Colonic mucosa (tissue), 4 donors: ENCODE measurements at regions not wholly inside any gene's neighbourhood (a gene's known extent, or its start where the extent isn't known, plus 50 kb on each side); places are given as distances from the start of the nearest gene placed in this dataset.

ENCODE experiments used
- DNase-seq: peaks from one replicate; pipeline ENCODE4 v3.0.0-alpha.2; 2020
- H3K27ac ChIP-seq: fragments of 200-600 bp; one replicate; pipeline ENCODE4 v1.8.0; 2021
- H3K27me3 ChIP-seq: fragments of 200-600 bp; one replicate; pipeline ENCODE4 v1.8.0; 2021
- H3K36me3 ChIP-seq: fragments of 200-600 bp; one replicate; pipeline ENCODE4 v1.8.0; 2021
- H3K4me1 ChIP-seq: fragments of 200-600 bp; one replicate; pipeline ENCODE4 v1.8.0; 2021; ENCODE audit warnings: mild to moderate bottlenecking
- H3K4me3 ChIP-seq: fragments of 200-600 bp; one replicate; pipeline ENCODE4 v1.8.0; 2021
- H3K9ac ChIP-seq, 2 donors: one replicate each; pipeline ENCODE4 v1.7.0; 2013; ENCODE audit warnings: control low read depth in 2 of 2, low read depth in 2 of 2, low read length in 2 of 2
- H3K9me3 ChIP-seq: fragments of 200-600 bp; one replicate; pipeline ENCODE4 v1.8.0; 2021
- intact Hi-C: fragments of 100-400 bp; cut with DNase I; formaldehyde crosslinking; loops from one replicate; pipeline ENCODE4 v1.14.1; 2022
- TF ChIP-seq, protein P1 (sequence below): fragments of 200-600 bp; IDR thresholded peaks from one replicate; pipeline ENCODE4 v1.8.0; 2022; ENCODE audit warnings: antibody characterized with exemption, mild to moderate bottlenecking
- donor health status: healthy.
- donor health status: DM: no; HTN: no; CAD: no.
- donor health status: DM: no; HTN: no; CAD: no.

- Histone ChIP-seq H3K36me3 (no peaks in the 10 kb centered on the region), H3K9me3 (no peaks in the 10 kb centered on the region), H3K4me1 (no peaks in the 10 kb centered on the region), H3K4me3 (no peak overlapping the region), H3K27me3 (no peaks in the 10 kb centered on the region), H3K9ac (no peak overlapping the region), H3K27ac (no peak overlapping the region)
- no peak for DNase-seq
- intact Hi-C loops, result loop anchor here (5.0 to 10.0 kb wide), 3 partner anchors 519 to 911 kb away; no protein-coding TSS in a partner anchor
- TF ChIP-seq, protein P1, sequence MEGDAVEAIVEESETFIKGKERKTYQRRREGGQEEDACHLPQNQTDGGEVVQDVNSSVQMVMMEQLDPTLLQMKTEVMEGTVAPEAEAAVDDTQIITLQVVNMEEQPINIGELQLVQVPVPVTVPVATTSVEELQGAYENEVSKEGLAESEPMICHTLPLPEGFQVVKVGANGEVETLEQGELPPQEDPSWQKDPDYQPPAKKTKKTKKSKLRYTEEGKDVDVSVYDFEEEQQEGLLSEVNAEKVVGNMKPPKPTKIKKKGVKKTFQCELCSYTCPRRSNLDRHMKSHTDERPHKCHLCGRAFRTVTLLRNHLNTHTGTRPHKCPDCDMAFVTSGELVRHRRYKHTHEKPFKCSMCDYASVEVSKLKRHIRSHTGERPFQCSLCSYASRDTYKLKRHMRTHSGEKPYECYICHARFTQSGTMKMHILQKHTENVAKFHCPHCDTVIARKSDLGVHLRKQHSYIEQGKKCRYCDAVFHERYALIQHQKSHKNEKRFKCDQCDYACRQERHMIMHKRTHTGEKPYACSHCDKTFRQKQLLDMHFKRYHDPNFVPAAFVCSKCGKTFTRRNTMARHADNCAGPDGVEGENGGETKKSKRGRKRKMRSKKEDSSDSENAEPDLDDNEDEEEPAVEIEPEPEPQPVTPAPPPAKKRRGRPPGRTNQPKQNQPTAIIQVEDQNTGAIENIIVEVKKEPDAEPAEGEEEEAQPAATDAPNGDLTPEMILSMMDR, result peak; percentile 4
Observed at GRCh38 chr15:97235611-97235985, 724.9 kb upstream of the ARRDC4 start.

DNA sequence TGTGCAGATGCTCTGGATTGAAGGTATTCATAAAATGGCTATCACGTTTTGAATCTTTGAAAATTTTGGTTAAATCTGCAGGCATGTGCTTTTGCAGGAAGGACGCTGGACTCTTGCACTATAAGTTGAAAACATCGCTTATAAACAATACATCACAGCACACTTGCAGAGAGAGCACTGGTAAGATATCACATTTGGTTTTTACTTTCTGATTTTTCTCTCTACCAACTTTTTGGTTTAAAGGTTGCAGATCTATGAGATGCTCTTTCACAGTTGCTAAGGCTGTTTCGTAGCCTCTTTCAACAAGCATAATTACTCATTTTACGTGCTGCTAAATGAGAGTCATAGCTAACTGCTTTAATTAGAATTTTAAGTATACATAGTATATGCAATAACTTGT, 724.4 kb upstream of the ARRDC4 start:
- TF ChIP-seq, protein P1, result no peak
- DNase-seq, result no peak
- Histone ChIP-seq H3K4me3 (no peak overlapping the region), H3K27me3 (no peaks in the 10 kb centered on the region), H3K9ac (no peak overlapping the region), H3K4me1 (no peaks in the 10 kb centered on the region), H3K36me3 (no peaks in the 10 kb centered on the region), H3K27ac (no peak overlapping the region), H3K9me3 (no peaks in the 10 kb centered on the region)
- intact Hi-C loops, result loop anchor here (5.0 to 10.0 kb wide), 3 partner anchors 519 to 911 kb away; no protein-coding TSS in a partner anchor

DNA sequence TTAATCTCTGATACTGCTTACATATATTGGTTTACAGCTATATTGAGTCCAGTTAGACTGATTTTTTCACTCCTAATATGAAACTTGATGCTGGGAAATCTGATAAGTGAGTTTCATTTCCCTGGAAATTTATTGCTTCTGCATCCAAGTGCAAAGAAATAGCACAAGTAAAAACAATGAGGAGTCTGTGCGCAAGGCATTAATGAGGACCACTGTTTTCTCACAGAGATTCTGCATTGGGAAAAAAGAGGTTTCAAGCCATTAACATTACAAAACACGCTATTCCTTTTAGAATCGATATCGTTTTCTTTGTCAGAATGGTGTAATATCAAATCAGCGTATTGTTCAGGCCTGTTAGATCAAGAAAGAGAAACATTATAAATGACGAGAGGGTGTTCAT, 723.3 kb upstream of the ARRDC4 start:
- no peaks in the 10 kb centered on the region for H3K4me1 ChIP-seq
- TF ChIP-seq, protein P1, result no peak
- no peak overlapping the region for H3K4me3 ChIP-seq
- no peak overlapping the region for H3K9ac ChIP-seq
- no peaks in the 10 kb centered on the region for H3K36me3 ChIP-seq
- H3K27ac ChIP-seq, result no peak overlapping the region
- no peaks in the 10 kb centered on the region for H3K27me3 ChIP-seq
- DNase-seq, result no peak
- intact Hi-C loops, result loop anchor here (5.0 to 10.0 kb wide), 3 partner anchors 518 to 912 kb away; no protein-coding TSS in a partner anchor
- no peaks in the 10 kb centered on the region for H3K9me3 ChIP-seq

DNA sequence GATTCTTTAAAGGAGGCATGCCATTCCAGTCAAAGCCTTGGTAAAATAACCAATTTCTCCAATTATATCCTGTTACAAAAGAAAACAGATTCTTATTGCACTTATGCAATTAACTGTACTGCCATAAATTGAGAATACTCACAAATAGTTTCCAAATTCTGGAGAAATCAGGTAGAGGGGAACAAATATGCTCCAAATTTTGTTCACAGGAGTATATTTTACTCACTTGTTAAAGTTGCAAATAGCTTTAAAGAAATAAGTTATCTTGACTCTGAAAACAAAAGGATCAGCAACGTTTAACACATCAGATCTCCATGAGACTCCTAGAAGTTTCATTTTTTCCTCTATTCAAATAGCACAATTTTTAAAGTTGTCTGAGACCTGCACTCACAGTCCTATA, 712.1 kb upstream of the ARRDC4 start:
- intact Hi-C loops, result no loop called here
- Histone ChIP-seq H3K36me3 (no peaks in the 10 kb centered on the region), H3K4me3 (no peak overlapping the region), H3K4me1 (no peaks in the 10 kb centered on the region), H3K9me3 (no peaks in the 10 kb centered on the region), H3K27ac (no peak overlapping the region), H3K27me3 (no peaks in the 10 kb centered on the region), H3K9ac (no peak overlapping the region)
- TF ChIP-seq, protein P1, result no peak
- DNase-seq, result no peak

DNA sequence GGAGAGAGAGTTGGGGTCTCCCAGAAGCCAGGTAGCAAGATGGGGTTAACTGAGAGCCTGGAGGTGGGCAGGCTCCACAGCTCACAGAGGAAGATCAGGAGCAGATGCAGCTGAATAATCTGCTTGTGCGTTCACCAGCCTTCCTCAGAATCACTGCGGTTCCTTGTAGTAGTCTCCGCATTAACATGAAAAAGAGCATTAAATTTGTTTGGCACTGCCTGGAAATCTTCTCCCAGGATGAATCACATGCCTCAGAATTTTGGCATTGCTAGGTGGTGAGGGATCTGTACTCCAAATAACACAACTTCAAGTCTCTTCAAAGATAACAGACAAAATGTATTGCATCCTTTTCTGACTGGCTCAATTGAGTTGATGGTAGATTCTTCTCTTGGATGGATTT, 700.6 kb upstream of the ARRDC4 start:
- Histone ChIP-seq H3K4me1 (no peaks in the 10 kb centered on the region), H3K27ac (no peak overlapping the region), H3K36me3 (no peaks in the 10 kb centered on the region), H3K9me3 (no peaks in the 10 kb centered on the region), H3K27me3 (no peaks in the 10 kb centered on the region), H3K4me3 (no peak overlapping the region), H3K9ac (no peak overlapping the region)
- intact Hi-C loops, result no loop called here
- TF ChIP-seq, protein P1, result no peak
- DNase-seq, result no peak
